ENCODE measurements at regions not wholly inside any gene's neighbourhood (a gene's known extent, or its start where the extent isn't known, plus 50 kb on each side); places are given as distances from the start of the nearest gene placed in this dataset.

- Mint-ChIP-seq H3K4me1 (ENCODE audit: insufficient read depth, unreplicated experiment) (no peaks in the 10 kb centered on the region), H3K27ac (ENCODE audit: low read depth, unreplicated experiment) (no peak overlapping the region), H3K27me3 (ENCODE audit: insufficient read depth, unreplicated experiment) (no peaks in the 10 kb centered on the region), H3K4me3 (ENCODE audit: unreplicated experiment) (no peak overlapping the region), H3K9me3 (ENCODE audit: unreplicated experiment) (no peaks in the 10 kb centered on the region), H3K36me3 (ENCODE audit: insufficient read depth, unreplicated experiment) (peaks cover 6% of the 10 kb centered on the region)
- BruUV-seq (replicated peaks) = no TSS peak
- TF ChIP-seq CTCF (IDR thresholded peaks at IDR 0.05; ENCODE audit: unreplicated experiment) = no peak
- POLR2A ChIA-PET = no interaction called here
- intact Hi-C loops (cut with micrococcal nuclease) = no loop called here
- no peak for DNase-seq (ENCODE audit: unreplicated experiment)
- CTCF ChIA-PET = no interaction called here
Measured at GRCh38 chr4:179447308-179447707, 2005.1 kb upstream of the AGA start.

- no peaks in the 10 kb centered on the region for H3K9me3 Mint-ChIP-seq (ENCODE audit: unreplicated experiment)
- BruUV-seq (replicated peaks) = no TSS peak
- CTCF ChIA-PET = no interaction called here
- POLR2A ChIA-PET = interaction anchor here (0.7 kb wide), 1 partner anchor 1916 kb away, joined by 3 read pairs; no protein-coding TSS in a partner anchor
- H3K4me1 Mint-ChIP-seq (ENCODE audit: insufficient read depth, unreplicated experiment) = peaks cover 6% of the 10 kb centered on the region
- peak; percentile 34 for DNase-seq (ENCODE audit: unreplicated experiment)
- H3K4me3 Mint-ChIP-seq (ENCODE audit: unreplicated experiment) = no peak overlapping the region
- H3K36me3 Mint-ChIP-seq (ENCODE audit: insufficient read depth, unreplicated experiment) = no peaks in the 10 kb centered on the region
- no peaks in the 10 kb centered on the region for H3K27me3 Mint-ChIP-seq (ENCODE audit: insufficient read depth, unreplicated experiment)
- TF ChIP-seq CTCF (IDR thresholded peaks at IDR 0.05; ENCODE audit: unreplicated experiment) = no peak
- peak overlapping the region; percentile 73 for H3K27ac Mint-ChIP-seq (ENCODE audit: low read depth, unreplicated experiment)
- intact Hi-C loops (cut with micrococcal nuclease) = no loop called here
Measured at GRCh38 chr4:179465131-179465797, 2023.0 kb upstream of the AGA start.

GRCh38 chr4:179467878-179468277 is 2025.6 kb upstream of the AGA start:
- ChIA-PET POLR2A (no interaction called here), CTCF (interaction anchor here (0.6 kb wide), 1 partner anchor 58 kb away, joined by 3 read pairs; no protein-coding TSS in a partner anchor)
- BruUV-seq (replicated peaks) = no TSS peak
- no peak for TF ChIP-seq CTCF (IDR thresholded peaks at IDR 0.05; ENCODE audit: unreplicated experiment)
- H3K36me3 Mint-ChIP-seq (ENCODE audit: insufficient read depth, unreplicated experiment) = no peaks in the 10 kb centered on the region
- no peak for DNase-seq (ENCODE audit: unreplicated experiment)
- H3K9me3 Mint-ChIP-seq (ENCODE audit: unreplicated experiment) = no peaks in the 10 kb centered on the region
- no peak overlapping the region for H3K27ac Mint-ChIP-seq (ENCODE audit: low read depth, unreplicated experiment)
- no peaks in the 10 kb centered on the region for H3K27me3 Mint-ChIP-seq (ENCODE audit: insufficient read depth, unreplicated experiment)
- H3K4me1 Mint-ChIP-seq (ENCODE audit: insufficient read depth, unreplicated experiment) = peaks cover 11% of the 10 kb centered on the region
- intact Hi-C loops (cut with micrococcal nuclease) = no loop called here
- H3K4me3 Mint-ChIP-seq (ENCODE audit: unreplicated experiment) = no peak overlapping the region

GRCh38 chr4:179472164-179472563 is 2029.9 kb upstream of the AGA start:
- Mint-ChIP-seq H3K4me1 (ENCODE audit: insufficient read depth, unreplicated experiment) (peaks cover 5% of the 10 kb centered on the region), H3K36me3 (ENCODE audit: insufficient read depth, unreplicated experiment) (no peaks in the 10 kb centered on the region), H3K4me3 (ENCODE audit: unreplicated experiment) (no peak overlapping the region), H3K27ac (ENCODE audit: low read depth, unreplicated experiment) (no peak overlapping the region), H3K9me3 (ENCODE audit: unreplicated experiment) (no peaks in the 10 kb centered on the region), H3K27me3 (ENCODE audit: insufficient read depth, unreplicated experiment) (no peaks in the 10 kb centered on the region)
- ChIA-PET POLR2A (interaction anchor here (0.5 to 1.4 kb wide), 2 partner anchors 9 to 324 kb away, joined by 3 read pairs; no protein-coding TSS in a partner anchor), CTCF (interaction anchor here (0.6 kb wide), 1 partner anchor 206 kb away, joined by 4 read pairs; no protein-coding TSS in a partner anchor)
- no TSS peak for BruUV-seq (replicated peaks)
- DNase-seq (ENCODE audit: unreplicated experiment) = peak; percentile 20
- intact Hi-C loops (cut with micrococcal nuclease) = no loop called here
- no peak for TF ChIP-seq CTCF (IDR thresholded peaks at IDR 0.05; ENCODE audit: unreplicated experiment)
